ENCODE measurements at regions not wholly inside any gene's neighbourhood (a gene's known extent, or its start where the extent isn't known, plus 50 kb on each side); places are given as distances from the start of the nearest gene placed in this dataset.

- Histone ChIP-seq H3K4me2 (ENCODE audit: low read length) (no peak overlapping the region), H3K79me2 (ENCODE audit: insufficient read depth, low read length) (no peaks in the 10 kb centered on the region), H3K9me2 (ENCODE audit: low read depth, low read length) (no peaks in the 10 kb centered on the region), H3F3A (ENCODE audit: insufficient read depth, low read length) (0 out of 2 replicates have a peak, but pooled peaks cover 2% of the 10 kb centered on the region), H3K9ac (ENCODE audit: low read length) (no peak overlapping the region), H3K9me3 (ENCODE audit: low read length) (no peaks in the 10 kb centered on the region), H3K4me1 (ENCODE audit: insufficient read depth, low read length, severe bottlenecking) (no peaks in the 10 kb centered on the region), H3K36me3 (ENCODE audit: insufficient read depth, low read length) (no peaks in the 10 kb centered on the region), H2AFZ (ENCODE audit: low read length) (no peak overlapping the region), H4K20me1 (ENCODE audit: insufficient read depth, low read length) (no peaks in the 10 kb centered on the region), H3K27ac (ENCODE audit: low read depth, low read length, poor library complexity, severe bottlenecking) (no peak overlapping the region), H3K4me3 (ENCODE audit: low read depth, low read length, poor library complexity, severe bottlenecking) (no peak overlapping the region), H3K27me3 (ENCODE audit: insufficient read depth, low read length) (no peaks in the 10 kb centered on the region)
- TF ChIP-seq CTCF (IDR thresholded peaks at IDR 0.05; ENCODE audit: low read length) (no peak), EZH2 (IDR thresholded peaks at IDR 0.05; ENCODE audit: borderline replicate concordance, low read length) (no peak)
These were observed 2223.9 kb upstream of the ACO1 start for GRCh38 chr9:30160570-30160969.

DNA sequence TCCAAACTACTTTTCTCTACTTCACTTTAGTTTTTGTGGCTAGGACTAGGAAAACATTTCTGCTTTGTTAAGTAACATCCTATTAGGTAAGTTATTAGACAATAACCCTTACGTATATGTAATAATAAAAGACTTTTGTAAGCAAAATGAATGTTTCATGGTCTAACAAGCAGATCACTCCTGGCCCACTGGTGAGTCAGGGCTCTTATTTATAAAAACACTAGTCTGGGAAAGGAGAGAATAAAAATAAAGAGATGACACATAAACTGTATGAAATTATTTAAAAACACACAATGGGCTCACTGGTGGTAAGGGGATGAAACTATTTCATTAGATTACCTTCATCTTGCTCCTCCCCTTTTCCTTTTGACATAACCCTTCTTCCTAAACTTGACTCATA is 2212.2 kb upstream of the ACO1 start:
- no peaks in the 10 kb centered on the region for H3K27me3 ChIP-seq (ENCODE audit: insufficient read depth, low read length)
- H3K4me1 ChIP-seq (ENCODE audit: insufficient read depth, low read length, severe bottlenecking): no peaks in the 10 kb centered on the region
- H4K20me1 ChIP-seq (ENCODE audit: insufficient read depth, low read length): no peaks in the 10 kb centered on the region
- H3K9me2 ChIP-seq (ENCODE audit: low read depth, low read length): no peaks in the 10 kb centered on the region
- no peak overlapping the region for H3K27ac ChIP-seq (ENCODE audit: low read depth, low read length, poor library complexity, severe bottlenecking)
- H3K4me2 ChIP-seq (ENCODE audit: low read length): no peak overlapping the region
- no peaks in the 10 kb centered on the region for H3K79me2 ChIP-seq (ENCODE audit: insufficient read depth, low read length)
- TF ChIP-seq CTCF (IDR thresholded peaks at IDR 0.05; ENCODE audit: low read length): no peak
- TF ChIP-seq EZH2 (IDR thresholded peaks at IDR 0.05; ENCODE audit: borderline replicate concordance, low read length): no peak
- no peak overlapping the region for H2AFZ ChIP-seq (ENCODE audit: low read length)
- H3K9me3 ChIP-seq (ENCODE audit: low read length): no peaks in the 10 kb centered on the region
- H3K9ac ChIP-seq (ENCODE audit: low read length): no peak overlapping the region
- H3K36me3 ChIP-seq (ENCODE audit: insufficient read depth, low read length): no peaks in the 10 kb centered on the region
- no peaks in the 10 kb centered on the region for H3F3A ChIP-seq (ENCODE audit: insufficient read depth, low read length)
- no peak overlapping the region for H3K4me3 ChIP-seq (ENCODE audit: low read depth, low read length, poor library complexity, severe bottlenecking)

- no peaks in the 10 kb centered on the region for H4K20me1 ChIP-seq (ENCODE audit: insufficient read depth, low read length)
- no peak overlapping the region for H3K9ac ChIP-seq (ENCODE audit: low read length)
- no peaks in the 10 kb centered on the region for H3K27me3 ChIP-seq (ENCODE audit: insufficient read depth, low read length)
- TF ChIP-seq EZH2 (IDR thresholded peaks at IDR 0.05; ENCODE audit: borderline replicate concordance, low read length) (no peak), CTCF (IDR thresholded peaks at IDR 0.05; ENCODE audit: low read length) (no peak)
- H3K9me2 ChIP-seq (ENCODE audit: low read depth, low read length): no peaks in the 10 kb centered on the region
- H3K36me3 ChIP-seq (ENCODE audit: insufficient read depth, low read length): no peaks in the 10 kb centered on the region
- H2AFZ ChIP-seq (ENCODE audit: low read length): no peak overlapping the region
- H3K9me3 ChIP-seq (ENCODE audit: low read length): no peaks in the 10 kb centered on the region
- no peaks in the 10 kb centered on the region for H3K4me1 ChIP-seq (ENCODE audit: insufficient read depth, low read length, severe bottlenecking)
- H3K4me3 ChIP-seq (ENCODE audit: low read depth, low read length, poor library complexity, severe bottlenecking): no peak overlapping the region
- H3K79me2 ChIP-seq (ENCODE audit: insufficient read depth, low read length): no peaks in the 10 kb centered on the region
- H3K27ac ChIP-seq (ENCODE audit: low read depth, low read length, poor library complexity, severe bottlenecking): no peak overlapping the region
- no peaks in the 10 kb centered on the region for H3F3A ChIP-seq (ENCODE audit: insufficient read depth, low read length)
- no peak overlapping the region for H3K4me2 ChIP-seq (ENCODE audit: low read length)
These were observed 2205.8 kb upstream of the ACO1 start for GRCh38 chr9:30178610-30179009.
